HEK293 (cell line): ENCODE measurements at regions not wholly inside any gene's neighbourhood (a gene's known extent, or its start where the extent isn't known, plus 50 kb on each side); places are given as distances from the start of the nearest gene placed in this dataset.
A peak's percentile ranks its signal among the peaks of the same experiment; 100 is the strongest.

Experiments used
- CTCF ChIA-PET: fragments of 350-600 bp; formaldehyde crosslinking; extraction: SDS; loops from one replicate; lab custom pipeline; 2021; ENCODE audit warnings: antibody characterized with exemption; lab: Yijun Ruan, JAX
- POLR2A ChIA-PET: fragments of 300-600 bp; formaldehyde crosslinking; extraction: SDS; loops from one replicate; lab custom pipeline; 2020; ENCODE audit warnings: antibody characterized with exemption, inconsistent platforms; lab: Yijun Ruan, JAX
- H3K27ac ChIP-seq: fragments of 200-500 bp; sonication (Bioruptor generic); 2 replicates; pipeline ENCODE4 v1.5.1; 2014; ENCODE audit warnings: low read depth, low read length, control low read depth, inconsistent platforms; ENCODE audit errors: extremely low read depth
- H3K36me3 ChIP-seq, 2 experiments: fragments of 200-500 bp in 1 of 2; sonication (Bioruptor generic) in 1 of 2; 1 replicate in 1 of 2; 2 replicates in 1 of 2; pipeline ENCODE4 v1.5.1; 2014 to 2017; ENCODE audit warnings: inconsistent platforms in 2 of 2, low read length in 2 of 2; ENCODE audit not compliant: control insufficient read depth in 2 of 2, insufficient read depth in 1 of 2
- H3K4me1 ChIP-seq: fragments of 200-500 bp; sonication (Bioruptor generic); 2 replicates; pipeline ENCODE4 v1.5.1; 2014; ENCODE audit warnings: mild to moderate bottlenecking, low read length, inconsistent platforms; ENCODE audit not compliant: control insufficient read depth, insufficient read depth
- H3K4me3 ChIP-seq: 2 replicates; pipeline ENCODE4 v1.5.1; 2011; ENCODE audit warnings: low read depth, mild to moderate bottlenecking, control low read depth, low read length, moderate library complexity
- H3K9me3 ChIP-seq: fragments of 200-500 bp; sonication (Bioruptor generic); 2 replicates; pipeline ENCODE4 v1.5.1; 2014; ENCODE audit warnings: low read depth, low read length, inconsistent platforms; ENCODE audit not compliant: control insufficient read depth, insufficient read depth
- BCL11B ChIP-seq: fragments of 450-650 bp; formaldehyde crosslinking; IDR thresholded peaks from 2 replicates; pipeline ENCODE4 v1.5.1; 2016; ENCODE audit warnings: low read depth, missing biosample characterization, missing genetic modification characterization
- EGR2 ChIP-seq: fragments of 450-650 bp; formaldehyde crosslinking; IDR thresholded peaks from 2 replicates; pipeline ENCODE4 v1.5.1; 2016; ENCODE audit warnings: low read depth, missing biosample characterization, missing genetic modification characterization
- HOXC10 ChIP-seq: sonication (generic); formaldehyde crosslinking; IDR thresholded peaks from 2 replicates; pipeline ENCODE4 v1.8.1; 2023; ENCODE audit warnings: mild to moderate bottlenecking, missing genetic modification reagents
- PRDM6 ChIP-seq: fragments of 450-650 bp; formaldehyde crosslinking; IDR thresholded peaks from 2 replicates; pipeline ENCODE4 v1.5.1; 2017; ENCODE audit warnings: missing biosample characterization, missing genetic modification characterization
- SP2 ChIP-seq: fragments of 450-650 bp; formaldehyde crosslinking; IDR thresholded peaks from 2 replicates; pipeline ENCODE4 v1.5.1; 2016; ENCODE audit warnings: missing biosample characterization, missing genetic modification characterization
- SP7 ChIP-seq: fragments of 450-650 bp; formaldehyde crosslinking; IDR thresholded peaks from 2 replicates; pipeline ENCODE4 v1.5.1; 2016; ENCODE audit warnings: missing biosample characterization, missing genetic modification characterization
- ZNF112 ChIP-seq: fragments of 450-650 bp; formaldehyde crosslinking; IDR thresholded peaks from 2 replicates; pipeline ENCODE4 v1.5.0; 2017; ENCODE audit warnings: missing biosample characterization, missing genetic modification characterization
- ZNF157 ChIP-seq: fragments of 450-650 bp; formaldehyde crosslinking; IDR thresholded peaks from 2 replicates; pipeline ENCODE4 v1.5.1; 2016; ENCODE audit warnings: missing biosample characterization, missing genetic modification characterization
- ZNF248 ChIP-seq: fragments of 450-650 bp; formaldehyde crosslinking; IDR thresholded peaks from 2 replicates; pipeline ENCODE4 v1.5.1; 2017; ENCODE audit warnings: missing biosample characterization, missing genetic modification characterization
- ZNF449 ChIP-seq: fragments of 450-650 bp; formaldehyde crosslinking; IDR thresholded peaks from 2 replicates; pipeline ENCODE4 v1.5.1; 2017; ENCODE audit warnings: missing biosample characterization, mild to moderate bottlenecking, missing genetic modification characterization, moderate library complexity
- ZNF518A ChIP-seq: fragments of 450-650 bp; formaldehyde crosslinking; conservative IDR thresholded peaks from 2 replicates; pipeline ENCODE4 v1.5.1; 2016; ENCODE audit warnings: low read depth, missing biosample characterization, missing genetic modification characterization
- ZNF571 ChIP-seq: fragments of 450-650 bp; formaldehyde crosslinking; IDR thresholded peaks from 2 replicates; pipeline ENCODE4 v1.5.0; 2017; ENCODE audit warnings: missing biosample characterization, missing genetic modification characterization
- ZNF596 ChIP-seq: fragments of 450-650 bp; IDR thresholded peaks from 2 replicates; pipeline ENCODE4 v1.5.0; 2018; ENCODE audit warnings: missing biosample characterization, mild to moderate bottlenecking, missing genetic modification characterization, moderate library complexity
- ZNF621 ChIP-seq: fragments of 450-650 bp; formaldehyde crosslinking; IDR thresholded peaks from 2 replicates; pipeline ENCODE4 v1.5.1; 2017; ENCODE audit warnings: missing biosample characterization, missing genetic modification characterization
- ZNF639 ChIP-seq: fragments of 450-650 bp; formaldehyde crosslinking; IDR thresholded peaks from 2 replicates; pipeline ENCODE4 v1.5.1; 2016; ENCODE audit warnings: missing biosample characterization, missing genetic modification characterization
- ZNF658 ChIP-seq: fragments of 450-650 bp; formaldehyde crosslinking; IDR thresholded peaks from 2 replicates; pipeline ENCODE4; 2016; ENCODE audit warnings: missing biosample characterization, missing genetic modification characterization
- ZNF704 ChIP-seq: fragments of 450-650 bp; formaldehyde crosslinking; IDR thresholded peaks from 2 replicates; pipeline ENCODE4 v1.5.1; 2016; ENCODE audit warnings: missing biosample characterization, missing genetic modification characterization
- ZNF707 ChIP-seq: fragments of 450-650 bp; formaldehyde crosslinking; IDR thresholded peaks from 2 replicates; pipeline ENCODE4 v1.5.1; 2016; ENCODE audit warnings: missing biosample characterization, missing genetic modification characterization
- ZNF830 ChIP-seq: fragments of 450-650 bp; IDR thresholded peaks from 2 replicates; pipeline ENCODE4 v1.5.0; 2018; ENCODE audit warnings: missing biosample characterization, missing genetic modification characterization, low read depth, mild to moderate bottlenecking, moderate library complexity
- ZSCAN4 ChIP-seq: fragments of 450-650 bp; formaldehyde crosslinking; IDR thresholded peaks from 2 replicates; pipeline ENCODE4 v1.5.1; 2017; ENCODE audit warnings: missing biosample characterization, missing genetic modification characterization

GRCh38 chr9:96026655-96027213, 151.2 kb downstream of the ERCC6L2 start:
- TF ChIP-seq ZNF157 (tag by site-specific recombination) (0 out of 2 replicates have a peak, but pooled peaks have one; percentile 35), SP7 (no peak), ZNF658 (tag by site-specific recombination) (no peak), PRDM6 (tag by site-specific recombination) (no peak)
- CTCF ChIA-PET: no interaction called here
- Histone ChIP-seq H3K9me3 (no peaks in the 10 kb centered on the region), H3K4me3 (no peak overlapping the region), H3K4me1 (peaks cover 9% of the 10 kb centered on the region), H3K36me3 (no peaks in the 10 kb centered on the region; a peak in 1 of 3 replicates), H3K27ac (no peak overlapping the region)
- POLR2A ChIA-PET: no interaction called here

- peaks cover 2% of the 10 kb centered on the region for H3K4me1 ChIP-seq
- CTCF ChIA-PET: interaction anchor here (0.7 to 1.3 kb wide), 2 partner anchors 290 to 1217 kb away, joined by 3 to 4 read pairs; no protein-coding TSS in a partner anchor
- H3K36me3 ChIP-seq: no peaks in the 10 kb centered on the region; a peak in 1 of 3 replicates
- H3K9me3 ChIP-seq: no peaks in the 10 kb centered on the region
- POLR2A ChIA-PET: no interaction called here
- TF ChIP-seq ZNF707 (tag by site-specific recombination) (no peak), ZNF248 (no peak), ZNF571 (no peak), ZNF830 (tag by site-specific recombination) (no peak), SP2 (tag by site-specific recombination) (no peak), EGR2 (tag by site-specific recombination) (no peak), ZNF704 (tag by site-specific recombination) (no peak), ZNF112 (tag by site-specific recombination) (no peak), HOXC10 (CRISPR knock-in tag) (no peak), ZNF621 (no peak), ZNF596 (tag by site-specific recombination) (no peak), BCL11B (tag by site-specific recombination) (no peak)
- no peak overlapping the region for H3K4me3 ChIP-seq
- H3K27ac ChIP-seq: no peak overlapping the region
These were observed 150.6 kb downstream of the ERCC6L2 start for GRCh38 chr9:96025995-96026602.

- Histone ChIP-seq H3K36me3 (no peaks in the 10 kb centered on the region; a peak in 1 of 3 replicates), H3K4me3 (no peak overlapping the region), H3K9me3 (no peaks in the 10 kb centered on the region), H3K27ac (no peak overlapping the region), H3K4me1 (no peaks in the 10 kb centered on the region; the same call in 1 of the 2 replicates)
- CTCF ChIA-PET: no interaction called here
- POLR2A ChIA-PET: no interaction called here
- TF ChIP-seq ZSCAN4 (tag by site-specific recombination) (no peak), ZNF518A (tag by site-specific recombination) (no peak), ZNF449 (tag by site-specific recombination) (no peak), ZNF639 (tag by site-specific recombination) (no peak)
These were observed 148.0 kb downstream of the ERCC6L2 start for GRCh38 chr9:96023486-96023885.
